GM18507 (cell line): ENCODE measurements at regions not wholly inside any gene's neighbourhood (a gene's known extent, or its start where the extent isn't known, plus 50 kb on each side); places are given as distances from the start of the nearest gene placed in this dataset.

ENCODE experiments used
- DNase-seq: peaks from one replicate; pipeline ENCODE4 v3.0.0; 2011; ENCODE audit warnings: low read depth; ENCODE audit not compliant: insufficient read length; ENCODE audit errors: extremely low spot score
- FAIRE-seq: peaks from 2 replicates; lab custom pipeline; 2011; peaks lifted over from hg19 to GRCh38; lab: Jason Lieb, UNC

GRCh38 chr9:21560281-21560745 is 78.2 kb upstream of the IFNE start:
- FAIRE-seq = no peak
- DNase-seq = no peak

- FAIRE-seq = no peak
- no peak for DNase-seq
These were observed 79.4 kb upstream of the IFNE start for GRCh38 chr9:21561502-21561901.

GRCh38 chr9:21564175-21564574 is 82.1 kb upstream of the IFNE start:
- FAIRE-seq (no peak), DNase-seq (no peak)

GRCh38 chr9:21565155-21565554 is 83.0 kb upstream of the IFNE start:
- no peak for DNase-seq
- FAIRE-seq = no peak

- FAIRE-seq (no peak), DNase-seq (no peak)
These were observed 85.8 kb upstream of the IFNE start for GRCh38 chr9:21567926-21568325.

- DNase-seq (no peak), FAIRE-seq (no peak)
These were observed 86.4 kb upstream of the IFNE start for GRCh38 chr9:21568484-21568883.

GRCh38 chr9:21569721-21570120 is 87.6 kb upstream of the IFNE start:
- DNase-seq (no peak), FAIRE-seq (no peak)

GRCh38 chr9:21570643-21571275 is 88.6 kb upstream of the IFNE start:
- FAIRE-seq = no peak
- DNase-seq = no peak

GRCh38 chr9:21574261-21574660 is 92.1 kb upstream of the IFNE start:
- no peak for DNase-seq
- FAIRE-seq = no peak

- FAIRE-seq (no peak), DNase-seq (no peak)
These were observed 94.4 kb upstream of the IFNE start for GRCh38 chr9:21576331-21577189.

GRCh38 chr9:21579247-21579671 is 97.1 kb upstream of the IFNE start:
- DNase-seq (no peak), FAIRE-seq (no peak)

- DNase-seq (no peak), FAIRE-seq (no peak)
These were observed 97.6 kb upstream of the IFNE start for GRCh38 chr9:21579743-21580142.

GRCh38 chr9:21580636-21581378 is 98.7 kb upstream of the IFNE start:
- FAIRE-seq (no peak), DNase-seq (no peak)

- FAIRE-seq (no peak), DNase-seq (no peak)
These were observed 101.7 kb upstream of the IFNE start for GRCh38 chr9:21583628-21584377.

GRCh38 chr9:21584890-21585289 is 102.8 kb upstream of the IFNE start:
- DNase-seq = no peak
- no peak for FAIRE-seq

GRCh38 chr9:21585756-21586752 is 103.9 kb upstream of the IFNE start:
- DNase-seq (no peak), FAIRE-seq (no peak)

- FAIRE-seq = no peak
- DNase-seq = no peak
These were observed 107.4 kb upstream of the IFNE start for GRCh38 chr9:21589344-21590056.
